WTC11 (cell line): ENCODE measurements at regions not wholly inside any gene's neighbourhood (a gene's known extent, or its start where the extent isn't known, plus 50 kb on each side); places are given as distances from the start of the nearest gene placed in this dataset.

Source experiments
- ATF1 ChIP-seq: sonication (generic); formaldehyde crosslinking; IDR thresholded peaks from 2 replicates; pipeline ENCODE4 v1.8.1; 2023; ENCODE audit warnings: mild to moderate bottlenecking, moderate library complexity, missing genetic modification reagents
- CTCF ChIP-seq: fragments of 200-600 bp; IDR thresholded peaks from 2 replicates; pipeline ENCODE4 v1.8.0; 2022; ENCODE audit warnings: antibody characterized with exemption
- ESRRA ChIP-seq: sonication (generic); formaldehyde crosslinking; IDR thresholded peaks from 2 replicates; pipeline ENCODE4 v1.8.1; 2022; ENCODE audit warnings: mild to moderate bottlenecking, missing genetic modification reagents, borderline replicate concordance
- GABPB1 ChIP-seq: sonication (generic); formaldehyde crosslinking; IDR thresholded peaks from 2 replicates; pipeline ENCODE4 v1.8.1; 2023; ENCODE audit warnings: mild to moderate bottlenecking, missing genetic modification reagents
- NR2C2 ChIP-seq: sonication (generic); formaldehyde crosslinking; IDR thresholded peaks from 2 replicates; pipeline ENCODE4 v1.8.0; 2022; ENCODE audit warnings: mild to moderate bottlenecking, missing genetic modification reagents
- USF1 ChIP-seq: sonication (generic); formaldehyde crosslinking; IDR thresholded peaks from 2 replicates; pipeline ENCODE4 v1.8.0; 2022; ENCODE audit warnings: mild to moderate bottlenecking, missing genetic modification reagents
- USF2 ChIP-seq: sonication (generic); formaldehyde crosslinking; IDR thresholded peaks from 2 replicates; pipeline ENCODE4 v1.8.1; 2023; ENCODE audit warnings: mild to moderate bottlenecking, missing genetic modification reagents, moderate library complexity

GRCh38 chr2:16058256-16058655, 117.9 kb downstream of the MYCN start:
- TF ChIP-seq ATF1: no peak
- no peak for TF ChIP-seq ESRRA (CRISPR knock-in tag)
- TF ChIP-seq USF2 (CRISPR knock-in tag): no peak; the same call in 1 of the 2 replicates
- TF ChIP-seq USF1 (CRISPR knock-in tag): no peak
- TF ChIP-seq CTCF: no peak
- no peak for TF ChIP-seq NR2C2
- TF ChIP-seq GABPB1 (CRISPR knock-in tag): no peak
